Endothelial cell of umbilical vein (primary cell): ENCODE measurements at regions not wholly inside any gene's neighbourhood (a gene's known extent, or its start where the extent isn't known, plus 50 kb on each side); places are given as distances from the start of the nearest gene placed in this dataset.
"Not testable (repeated sequence)": the region's sequence is repeated elsewhere in the genome, so short reads cannot be mapped to it uniquely, and the experiment has no call there.

ENCODE experiments used
- BruUV-seq: library from RNA; stranded (reverse); fragments of 400-500 nt; replicated peaks from 2 replicates; lab custom pipeline; 2021; lab: Mats Ljungman, UMichigan
- CTCF ChIA-PET: fragments of 300-600, 350-600 bp; sonication (Branson Sonifier 250); formaldehyde crosslinking; loops from one replicate; lab custom pipeline; 2021; ENCODE audit warnings: antibody characterized with exemption, inconsistent platforms; lab: Charles Lee
- POLR2A ChIA-PET: fragments of 300-600, 350-600 bp; sonication (Branson Sonifier 250); formaldehyde crosslinking; loops from one replicate; lab custom pipeline; 2021; ENCODE audit warnings: antibody characterized with exemption, inconsistent platforms; lab: Charles Lee
- DNase-seq: peaks from one replicate; pipeline ENCODE4 v3.0.0-alpha.2; 2011; ENCODE audit warnings: low read depth, low spot score
- FAIRE-seq: peaks from 2 replicates; lab custom pipeline; 2011; peaks lifted over from hg19 to GRCh38; lab: Jason Lieb, UNC
- H2AFZ ChIP-seq: 2 replicates; pipeline ENCODE4 v1.6.0; 2012; ENCODE audit warnings: low read depth, low read length, control low read depth, inconsistent platforms
- H3K27ac ChIP-seq: 2 replicates; pipeline ENCODE4 v1.5.1; 2011; ENCODE audit warnings: low read depth, mild to moderate bottlenecking, control low read depth, low read length, moderate library complexity; ENCODE audit not compliant: insufficient read depth
- H3K27me3 ChIP-seq, 2 experiments: 2 replicates each; pipeline versions ENCODE4 v1.6.0 to v1.6.1; 2011; ENCODE audit warnings: low read length in 2 of 2, mixed read lengths in 1 of 2; ENCODE audit not compliant: control insufficient read depth in 2 of 2, insufficient read depth in 2 of 2
- H3K36me3 ChIP-seq, 2 experiments: 2 replicates in 1 of 2; 3 replicates in 1 of 2; pipeline ENCODE4 v1.5.1; 2011; ENCODE audit warnings: low read length in 2 of 2, mild to moderate bottlenecking in 1 of 2, moderate library complexity in 1 of 2; ENCODE audit not compliant: control insufficient read depth in 2 of 2, insufficient read depth in 2 of 2; ENCODE audit errors: extremely low read depth in 1 of 2
- H3K4me1 ChIP-seq: 3 replicates; pipeline ENCODE4 v1.5.1; 2011; ENCODE audit warnings: mild to moderate bottlenecking, low read length; ENCODE audit not compliant: control insufficient read depth, insufficient read depth; ENCODE audit errors: extremely low read depth
- H3K4me2 ChIP-seq: 2 replicates; pipeline ENCODE4 v1.6.1; 2011; ENCODE audit warnings: low read length, control low read depth, mixed read lengths; ENCODE audit not compliant: insufficient read depth
- H3K4me3 ChIP-seq, 3 experiments: fragments of 200-600 bp in 1 of 3; sonication (generic), shearing (Covaris generic) in 1 of 3; replicated peaks in 1 of 3; 2 replicates each; pipeline ENCODE4 v1.5.1; 2011 to 2016; ENCODE audit warnings: control low read depth in 3 of 3, low read length in 3 of 3, mild to moderate bottlenecking in 2 of 3, inconsistent platforms in 1 of 3, low read depth in 1 of 3, moderate library complexity in 1 of 3; ENCODE audit not compliant: insufficient read depth in 1 of 3
- H3K79me2 ChIP-seq: 2 replicates; pipeline ENCODE4 v1.6.0; 2012; ENCODE audit warnings: low read length, inconsistent platforms; ENCODE audit not compliant: control insufficient read depth, insufficient read depth
- H3K9ac ChIP-seq: replicated peaks from 2 replicates; pipeline ENCODE3; 2011; ENCODE audit warnings: low read length, control low read depth; ENCODE audit not compliant: insufficient read depth; ENCODE audit errors: extremely low read depth
- H3K9me1 ChIP-seq: replicated peaks from 3 replicates; pipeline ENCODE4 v1.6.0; 2011; ENCODE audit warnings: mild to moderate bottlenecking, low read length; ENCODE audit not compliant: control insufficient read depth, insufficient read depth; ENCODE audit errors: extremely low read depth
- H3K9me3 ChIP-seq: replicated peaks from 2 replicates; pipeline ENCODE4 v1.5.1; 2012; ENCODE audit warnings: low read length, inconsistent platforms; ENCODE audit not compliant: control insufficient read depth, insufficient read depth
- H4K20me1 ChIP-seq: replicated peaks from 2 replicates; pipeline ENCODE3; 2011; ENCODE audit warnings: mild to moderate bottlenecking, low read length; ENCODE audit not compliant: control insufficient read depth, insufficient read depth; ENCODE audit errors: extremely low read depth
- JUN ChIP-seq: IDR thresholded peaks from 2 replicates; pipeline ENCODE4 v1.6.1; 2011; ENCODE audit warnings: borderline replicate concordance, low read depth; ENCODE audit not compliant: insufficient read length, insufficient read depth
- MAX ChIP-seq: IDR thresholded peaks from 2 replicates; pipeline ENCODE4 v1.6.1; 2011; ENCODE audit not compliant: insufficient read depth, insufficient read length
- dilution Hi-C: fragments of 300-500 bp; cut with MboI; formaldehyde crosslinking; loops from one replicate; pipeline ENCODE4 v1.15.0; 2019; ENCODE audit warnings: low sequenced_read_pairs; ENCODE audit not compliant: extremely low pct_ligation_motif_present
- intact Hi-C: fragments of 100-400 bp; cut with micrococcal nuclease; formaldehyde crosslinking; loops from one replicate; pipeline ENCODE4 v1.10.0; 2022

GRCh38 chr2:7384773-7385349 lies 467.6 kb downstream of the RNF144A start:
- Histone ChIP-seq H3K36me3 (no peaks in the 10 kb centered on the region), H2AFZ (no peak overlapping the region), H3K27ac (no peak overlapping the region), H3K9ac (no peak overlapping the region), H4K20me1 (no peaks in the 10 kb centered on the region), H3K9me1 (no peaks in the 10 kb centered on the region), H3K4me1 (no peaks in the 10 kb centered on the region), H3K4me2 (no peak overlapping the region), H3K27me3 (no peaks in the 10 kb centered on the region), H3K79me2 (no peaks in the 10 kb centered on the region), H3K9me3 (no peaks in the 10 kb centered on the region), H3K4me3 (no peak overlapping the region)
- ChIA-PET CTCF (no interaction called here), POLR2A (no interaction called here)
- DNase-seq (no peak), FAIRE-seq (no peak)
- intact Hi-C loops (no loop called here), dilution Hi-C loops (no loop called here)
- BruUV-seq = no TSS peak
- TF ChIP-seq JUN (no peak), MAX (no peak)

- H3K4me3 ChIP-seq, H3K9me3 ChIP-seq, H3K36me3 ChIP-seq, H3K4me2 ChIP-seq, intact Hi-C loops, H3K9me1 ChIP-seq, CTCF ChIA-PET, POLR2A ChIA-PET, BruUV-seq, FAIRE-seq, H4K20me1 ChIP-seq, H2AFZ ChIP-seq, H3K9ac ChIP-seq, DNase-seq, dilution Hi-C loops, H3K27me3 ChIP-seq, H3K27ac ChIP-seq, H3K4me1 ChIP-seq, H3K79me2 ChIP-seq: not testable (repeated sequence)
Measured at GRCh38 chr2:7390311-7390710, 473.1 kb downstream of the RNF144A start.
